Right kidney (tissue), 1 donor: ENCODE measurements at regions not wholly inside any gene's neighbourhood (a gene's known extent, or its start where the extent isn't known, plus 50 kb on each side); places are given as distances from the start of the nearest gene placed in this dataset.
"Not testable (repeated sequence)": the region's sequence is repeated elsewhere in the genome, so short reads cannot be mapped to it uniquely, and the experiment has no call there.

Experiments
- DNase-seq: peaks from one replicate; pipeline ENCODE4 v3.0.0-alpha.2; 2016

GRCh38 chr1:113185463-113186104 lies 112.6 kb downstream of the LRIG2 start:
- DNase-seq = no peak

- DNase-seq = no peak
Observed at GRCh38 chr1:113190078-113190477, 117.1 kb downstream of the LRIG2 start.

DNA sequence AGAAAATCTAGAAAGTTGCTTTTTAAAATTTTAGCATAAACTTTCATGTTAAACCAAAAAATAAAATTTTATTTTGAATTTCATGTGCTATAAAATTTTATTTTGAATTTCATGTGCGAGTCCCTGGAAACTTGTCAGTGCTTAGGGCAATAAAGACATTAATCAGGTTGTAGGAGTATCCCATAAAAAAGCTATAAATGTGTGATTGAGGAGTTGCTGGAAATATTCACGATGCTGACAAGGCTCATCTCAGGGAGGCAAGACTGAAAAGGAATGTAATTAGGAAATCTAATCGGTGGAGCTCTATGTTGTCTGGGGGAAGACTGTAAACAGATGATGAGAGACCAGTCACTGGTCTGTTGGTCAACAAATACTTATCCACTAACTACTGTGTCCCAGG lies 117.9 kb downstream of the LRIG2 start:
- no peak for DNase-seq

GRCh38 chr1:113191579-113192076 lies 118.6 kb downstream of the LRIG2 start:
- DNase-seq = no peak

DNA sequence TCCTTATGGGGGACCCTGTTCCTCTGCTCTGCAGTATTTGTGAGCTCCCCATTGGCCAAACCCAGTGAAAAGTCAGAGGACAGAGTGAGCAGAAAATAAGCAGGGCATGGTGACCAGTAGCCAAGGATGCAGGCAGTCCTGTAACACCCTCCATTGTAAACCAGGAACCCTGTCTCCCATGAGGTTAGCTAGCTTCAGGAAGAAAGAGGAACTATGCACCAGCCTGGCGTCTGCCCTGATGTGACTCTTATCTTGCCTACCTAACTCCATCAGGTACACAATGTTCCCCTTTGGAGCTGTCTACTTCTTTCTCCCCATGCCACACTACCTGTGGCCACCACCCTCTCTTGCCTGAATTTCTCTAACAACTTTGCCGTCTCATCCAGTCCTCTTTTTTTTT lies 119.2 kb downstream of the LRIG2 start:
- no peak for DNase-seq

DNA sequence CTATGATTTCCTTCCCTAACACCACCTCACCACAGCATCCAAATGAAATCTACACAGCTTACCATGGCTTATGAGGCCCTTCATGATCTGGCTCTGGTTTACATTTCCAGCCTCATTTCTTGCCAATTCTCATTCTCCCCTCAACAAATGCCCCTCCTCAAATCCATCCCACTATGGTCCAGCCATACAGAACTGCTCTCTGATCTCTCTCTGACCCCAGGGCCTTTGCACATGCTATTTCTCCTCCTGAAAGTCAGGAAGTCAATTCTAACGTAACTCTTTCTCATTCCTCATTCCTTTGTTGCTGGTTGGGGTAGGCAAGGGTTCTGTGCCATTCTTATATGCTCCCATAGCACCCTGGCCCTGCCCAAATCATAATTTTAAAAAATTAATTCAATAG lies 120.0 kb downstream of the LRIG2 start:
- DNase-seq = no peak

- no peak for DNase-seq
Observed at GRCh38 chr1:113194846-113195830, 122.1 kb downstream of the LRIG2 start.

- DNase-seq = no peak
Observed at GRCh38 chr1:113197719-113198330, 124.8 kb downstream of the LRIG2 start.

- no peak for DNase-seq
Observed at GRCh38 chr1:113198806-113199205, 125.8 kb downstream of the LRIG2 start.

DNA sequence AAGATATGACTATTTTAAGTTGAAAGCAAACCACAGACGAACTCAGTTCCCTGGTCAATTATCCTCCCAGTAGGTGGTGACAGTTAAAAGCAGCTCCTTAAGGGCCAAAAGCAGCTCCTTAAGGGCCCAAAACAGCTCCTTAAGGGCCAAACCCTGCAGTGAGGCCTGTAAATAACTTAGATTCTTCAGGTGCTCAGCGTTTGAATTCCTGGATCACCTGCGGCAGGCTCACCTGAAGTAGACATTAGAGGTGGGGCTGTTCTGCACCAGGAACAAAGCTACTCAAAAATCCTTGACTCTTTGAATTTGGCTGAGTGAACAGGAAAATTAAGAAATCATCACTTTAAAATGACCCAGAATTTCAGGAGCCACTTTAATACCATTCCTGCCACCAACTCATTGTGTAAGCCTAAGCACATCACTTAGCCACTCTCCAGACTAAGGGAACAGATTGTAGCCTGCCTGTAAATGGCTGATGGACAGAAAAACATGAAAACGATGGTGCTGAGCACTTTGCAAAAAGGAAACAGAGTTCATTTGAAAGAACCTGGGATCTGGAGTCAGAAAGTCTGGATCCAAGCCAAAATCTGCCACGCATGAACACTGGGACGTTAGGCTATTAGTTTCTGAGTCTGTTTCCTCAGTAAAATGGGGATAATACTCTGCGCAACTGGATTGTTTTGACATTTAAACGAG lies 126.9 kb downstream of the LRIG2 start:
- no peak for DNase-seq

DNA sequence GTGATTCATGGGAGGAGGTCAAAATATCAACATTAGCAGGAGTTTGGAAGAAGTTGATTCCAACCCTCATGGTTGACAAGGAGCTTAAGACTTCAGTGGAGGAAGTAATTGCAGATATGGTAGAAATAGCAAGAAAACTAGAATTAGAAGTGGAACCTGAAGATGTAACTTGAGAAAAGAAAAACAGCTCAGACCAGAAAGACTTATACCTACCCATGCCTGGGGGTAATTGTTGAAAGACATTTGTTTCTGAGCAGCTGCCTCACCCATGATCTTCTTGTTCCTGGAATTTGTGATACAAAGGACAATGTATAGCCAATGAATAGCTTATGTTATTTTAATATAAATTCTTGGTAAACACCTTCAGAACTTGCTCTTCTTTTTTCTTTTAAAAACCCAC lies 128.6 kb downstream of the LRIG2 start:
- DNase-seq = no peak

- DNase-seq = peak; percentile 34
Observed at GRCh38 chr1:113205980-113206766, 133.2 kb downstream of the LRIG2 start.

DNA sequence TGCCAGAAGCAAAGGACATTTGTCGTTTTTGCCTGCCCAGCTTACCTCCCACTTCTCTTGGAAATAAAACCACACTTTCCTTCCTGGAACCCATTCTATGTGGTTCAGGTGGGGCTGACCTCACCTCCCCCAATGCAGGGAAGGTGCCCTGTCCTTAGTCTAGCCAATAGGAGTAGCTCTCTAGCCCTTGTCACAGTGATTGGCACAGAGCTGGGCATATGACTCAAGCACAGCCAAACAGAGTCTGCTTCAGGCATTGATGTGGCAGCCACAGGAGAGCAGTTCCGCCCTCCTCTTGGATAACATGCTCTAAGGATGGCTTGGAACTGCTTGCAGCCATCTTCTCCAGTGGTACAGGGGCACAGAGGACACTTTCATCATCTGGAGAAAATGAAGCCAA lies 134.0 kb downstream of the LRIG2 start:
- no peak for DNase-seq

DNA sequence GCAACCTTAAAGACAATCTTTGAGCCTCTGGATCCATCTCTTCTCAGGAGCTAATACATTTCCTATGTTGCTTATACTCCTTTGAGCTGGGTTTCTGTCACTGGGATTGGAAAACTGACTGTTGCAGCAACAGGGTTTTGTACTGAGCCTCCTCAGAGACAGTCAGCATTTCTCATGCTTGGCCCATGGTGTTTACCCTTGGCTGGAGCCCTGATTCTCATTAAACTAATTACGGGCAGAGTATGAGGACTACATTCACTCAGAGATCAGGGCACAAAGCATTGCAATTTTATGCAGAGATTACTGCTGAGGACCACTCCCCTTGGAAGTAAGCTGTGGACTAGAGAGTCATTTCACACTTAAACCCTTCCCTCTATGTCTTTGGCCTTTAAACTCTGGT lies 134.5 kb downstream of the LRIG2 start:
- no peak for DNase-seq

GRCh38 chr1:113208425-113208824 lies 135.4 kb downstream of the LRIG2 start:
- not testable (repeated sequence) for DNase-seq

GRCh38 chr1:113210248-113210647 lies 137.2 kb downstream of the LRIG2 start:
- no peak for DNase-seq

DNA sequence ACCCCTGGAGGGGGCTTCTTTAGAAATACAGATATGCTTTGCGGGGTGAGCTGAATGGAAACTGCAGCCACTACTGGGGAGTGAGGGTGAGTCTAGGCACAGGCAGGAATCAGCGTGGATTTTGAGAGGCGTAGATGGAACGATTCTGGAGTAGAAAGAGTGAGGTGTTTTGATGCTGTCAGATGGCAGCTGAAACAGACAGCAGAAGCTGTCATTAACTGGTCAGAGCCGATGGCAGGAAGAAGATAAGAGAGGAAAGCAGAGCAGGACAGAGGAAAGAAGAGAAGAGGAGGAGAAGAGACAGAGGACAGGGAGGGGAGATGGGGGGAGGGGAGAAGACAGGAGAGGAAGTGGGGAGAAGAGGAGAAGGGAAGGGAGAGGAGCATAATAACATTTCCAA lies 138.5 kb downstream of the LRIG2 start:
- no peak for DNase-seq

- DNase-seq = no peak
Observed at GRCh38 chr1:113215015-113215414, 142.0 kb downstream of the LRIG2 start.

GRCh38 chr1:113216664-113217063 lies 143.7 kb downstream of the LRIG2 start:
- DNase-seq = no peak

DNA sequence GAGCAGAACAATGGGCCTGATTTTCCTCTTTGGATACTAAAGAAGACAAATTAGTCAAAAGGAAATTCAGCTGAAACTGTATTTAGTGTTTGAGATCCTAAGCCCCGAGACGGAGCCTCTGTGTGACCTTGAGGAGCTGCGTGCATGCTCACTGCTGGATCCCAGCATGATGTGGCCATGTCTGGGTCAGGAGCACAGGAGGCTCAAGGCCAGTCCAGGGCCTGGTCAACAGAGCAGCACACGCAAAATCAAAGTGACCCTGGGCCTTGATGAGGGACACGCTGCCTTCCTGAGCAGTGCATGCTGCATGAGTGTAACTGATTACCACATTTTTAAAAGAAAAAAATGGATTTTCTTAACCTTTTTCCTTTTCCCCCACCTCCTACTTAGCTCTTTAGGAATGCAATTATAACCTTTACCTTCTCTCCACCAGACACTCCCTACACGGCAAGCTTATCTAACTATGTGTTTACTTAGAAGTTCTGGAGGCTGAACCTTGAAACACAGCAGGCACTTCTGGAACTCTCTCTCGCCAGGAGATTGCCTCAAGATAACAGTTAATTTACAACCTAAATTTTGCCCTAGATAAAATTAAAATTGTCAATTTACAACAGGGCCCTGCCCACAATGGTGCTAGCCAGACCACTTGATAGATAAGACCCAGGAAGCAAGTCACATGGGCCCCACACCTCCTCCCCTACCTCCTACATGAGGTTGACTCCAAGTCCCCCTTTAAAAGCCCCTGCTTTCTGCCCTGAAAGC lies 144.6 kb downstream of the LRIG2 start:
- DNase-seq = no peak

GRCh38 chr1:113219377-113219776 lies 146.4 kb downstream of the LRIG2 start:
- DNase-seq = no peak
